SK-N-SH treated with all-trans-retinoic acid at 6 μM for 48 hours (cell line): ENCODE measurements at regions not wholly inside any gene's neighbourhood (a gene's known extent, or its start where the extent isn't known, plus 50 kb on each side); places are given as distances from the start of the nearest gene placed in this dataset.

Experiments
- ATAC-seq: fragments of 200-7000 bp; cut with Tn5 transposase; 3 replicates; pipeline ENCODE4 v1.9.1; 2020; ENCODE audit warnings: mild to moderate bottlenecking, moderate library complexity
- ARNTL ChIP-seq: fragments of 450-650 bp; formaldehyde crosslinking; IDR thresholded peaks from 2 replicates; pipeline ENCODE4 v1.5.0; 2020; ENCODE audit warnings: low read depth, mild to moderate bottlenecking, moderate library complexity, borderline replicate concordance
- BACH2 ChIP-seq: fragments of 250-450 bp; sonication (Bioruptor Pico); IDR thresholded peaks from 2 replicates; pipeline ENCODE4 v1.9.0; 2021; ENCODE audit warnings: mild to moderate bottlenecking, borderline replicate concordance
- CSDC2 ChIP-seq: fragments of 250-450 bp; sonication (Bioruptor Pico); IDR thresholded peaks from 2 replicates; pipeline ENCODE4 v1.5.0; 2020; ENCODE audit warnings: mild to moderate bottlenecking, moderate library complexity
- ESRRG ChIP-seq: fragments of 250-450 bp; sonication (Bioruptor Pico); IDR thresholded peaks from 2 replicates; pipeline ENCODE4 v1.6.1; 2021; ENCODE audit warnings: mild to moderate bottlenecking
- GLIS3 ChIP-seq: fragments of 250-450 bp; sonication (Bioruptor Pico); IDR thresholded peaks from 2 replicates; pipeline ENCODE4 v1.5.0; 2020; ENCODE audit warnings: mild to moderate bottlenecking, moderate library complexity
- ISL1 ChIP-seq: fragments of 250-450 bp; sonication (Bioruptor Pico); IDR thresholded peaks from 2 replicates; pipeline ENCODE4 v2.1.2; 2022; ENCODE audit warnings: mild to moderate bottlenecking, moderate library complexity
- OSR1 ChIP-seq: fragments of 250-450 bp; sonication (Bioruptor Pico); IDR thresholded peaks from 2 replicates; pipeline ENCODE4 v1.8.0; 2022; ENCODE audit warnings: moderate library complexity, mild to moderate bottlenecking, inconsistent platforms
- POU6F1 ChIP-seq: fragments of 250-450 bp; sonication (Bioruptor Pico); IDR thresholded peaks from 2 replicates; pipeline ENCODE4 v1.8.0; 2021; ENCODE audit warnings: low read depth, mild to moderate bottlenecking, moderate library complexity, borderline replicate concordance
- PPARA ChIP-seq: fragments of 250-450 bp; sonication (Bioruptor Pico); IDR thresholded peaks from 2 replicates; pipeline ENCODE4 v1.5.0; 2020; ENCODE audit warnings: mild to moderate bottlenecking, borderline replicate concordance
- RARB ChIP-seq: fragments of 250-450 bp; sonication (Bioruptor Pico); IDR thresholded peaks from 2 replicates; pipeline ENCODE4 v1.8.0; 2021; ENCODE audit warnings: mild to moderate bottlenecking, moderate library complexity
- SNAI2 ChIP-seq: fragments of 250-450 bp; sonication (Bioruptor Pico); IDR thresholded peaks from 2 replicates; pipeline ENCODE4 v1.5.0; 2020; ENCODE audit warnings: mild to moderate bottlenecking, moderate library complexity
- TCF4 ChIP-seq: fragments of 250-450 bp; sonication (Bioruptor Pico); IDR thresholded peaks from 2 replicates; pipeline ENCODE4 v1.8.0; 2021; ENCODE audit warnings: mild to moderate bottlenecking, moderate library complexity, borderline replicate concordance
- TOX ChIP-seq: fragments of 250-450 bp; sonication (Bioruptor Pico); IDR thresholded peaks from 2 replicates; pipeline ENCODE4 v1.8.0; 2021; ENCODE audit warnings: mild to moderate bottlenecking, moderate library complexity, borderline replicate concordance
- ZC3H10 ChIP-seq: fragments of 250-450 bp; sonication (Bioruptor Pico); IDR thresholded peaks from 2 replicates; pipeline ENCODE4 v1.5.1; 2021; ENCODE audit warnings: mild to moderate bottlenecking, moderate library complexity
- ZFP3 ChIP-seq: fragments of 250-450 bp; sonication (Bioruptor Pico); IDR thresholded peaks from 2 replicates; pipeline ENCODE4 v1.5.0; 2020; ENCODE audit warnings: mild to moderate bottlenecking, moderate library complexity
- ZFP30 ChIP-seq: fragments of 450-650 bp; formaldehyde crosslinking; IDR thresholded peaks from 2 replicates; pipeline ENCODE4 v1.5.0; 2022; ENCODE audit warnings: mild to moderate bottlenecking, moderate library complexity
- ZNF565 ChIP-seq: fragments of 450-650 bp; formaldehyde crosslinking; conservative IDR thresholded peaks from 2 replicates; pipeline ENCODE4 v1.5.0; 2020; ENCODE audit warnings: low read depth, mild to moderate bottlenecking, moderate library complexity
- ZNF70 ChIP-seq: fragments of 450-650 bp; formaldehyde crosslinking; IDR thresholded peaks from 2 replicates; pipeline ENCODE4 v1.5.0; 2020; ENCODE audit warnings: mild to moderate bottlenecking, moderate library complexity
- ZNF8 ChIP-seq: fragments of 450-650 bp; formaldehyde crosslinking; IDR thresholded peaks from 2 replicates; pipeline ENCODE4 v1.5.0; 2020; ENCODE audit warnings: mild to moderate bottlenecking, moderate library complexity
- TF ChIP-seq, protein P1 (sequence below): fragments of 250-450 bp; sonication (Bioruptor Pico); IDR thresholded peaks from 2 replicates; pipeline ENCODE4 v1.5.1; 2021; ENCODE audit warnings: mild to moderate bottlenecking, moderate library complexity
- TF ChIP-seq, protein P2 (sequence below): fragments of 250-450 bp; sonication (Bioruptor Pico); IDR thresholded peaks from 2 replicates; pipeline ENCODE4 v1.5.0; 2020; ENCODE audit warnings: mild to moderate bottlenecking, moderate library complexity

DNA sequence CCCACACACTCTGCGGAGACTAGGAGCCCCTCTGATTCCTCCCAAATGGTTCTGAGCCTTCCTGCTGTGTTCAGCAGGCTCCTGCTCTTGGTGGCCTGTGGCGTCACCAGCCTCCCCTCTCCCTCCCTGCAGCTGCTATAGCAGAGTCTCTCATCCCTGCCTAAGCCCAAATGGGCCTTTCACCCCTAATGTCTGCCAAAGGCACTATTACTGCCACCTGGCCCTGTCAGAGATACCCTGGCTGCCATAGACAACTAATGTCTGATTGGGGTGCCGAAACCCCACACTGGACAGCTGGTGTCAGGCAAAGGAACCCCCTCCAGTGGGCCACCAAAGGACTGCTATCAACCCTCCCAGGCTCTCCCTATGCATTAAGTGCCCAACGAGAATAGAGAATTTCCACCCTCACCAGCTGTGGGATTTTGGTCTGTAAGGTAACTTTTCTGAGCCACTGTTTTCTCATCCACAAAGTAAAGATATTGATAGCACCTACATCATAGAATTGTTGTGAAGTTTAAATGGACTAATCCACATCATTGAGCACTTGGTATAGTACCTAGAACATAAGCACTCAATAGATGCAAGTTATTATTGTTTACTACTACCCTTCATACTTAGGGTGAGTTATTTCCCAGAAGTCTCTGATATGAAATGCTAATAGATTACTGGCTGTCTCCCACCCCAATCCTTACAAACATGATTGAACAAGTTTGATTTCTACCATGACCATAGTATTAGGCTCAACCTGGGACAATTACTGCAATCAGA, 421.3 kb downstream of the MID1IP1 start:
- no peak for TF ChIP-seq GLIS3 (CRISPR knock-in tag)
- TF ChIP-seq ZC3H10 = no peak
- TF ChIP-seq PPARA (CRISPR knock-in tag) = no peak
- no peak for TF ChIP-seq ZFP3 (CRISPR knock-in tag)
- no peak for TF ChIP-seq ARNTL (CRISPR knock-in tag)
- TF ChIP-seq, protein P1, sequence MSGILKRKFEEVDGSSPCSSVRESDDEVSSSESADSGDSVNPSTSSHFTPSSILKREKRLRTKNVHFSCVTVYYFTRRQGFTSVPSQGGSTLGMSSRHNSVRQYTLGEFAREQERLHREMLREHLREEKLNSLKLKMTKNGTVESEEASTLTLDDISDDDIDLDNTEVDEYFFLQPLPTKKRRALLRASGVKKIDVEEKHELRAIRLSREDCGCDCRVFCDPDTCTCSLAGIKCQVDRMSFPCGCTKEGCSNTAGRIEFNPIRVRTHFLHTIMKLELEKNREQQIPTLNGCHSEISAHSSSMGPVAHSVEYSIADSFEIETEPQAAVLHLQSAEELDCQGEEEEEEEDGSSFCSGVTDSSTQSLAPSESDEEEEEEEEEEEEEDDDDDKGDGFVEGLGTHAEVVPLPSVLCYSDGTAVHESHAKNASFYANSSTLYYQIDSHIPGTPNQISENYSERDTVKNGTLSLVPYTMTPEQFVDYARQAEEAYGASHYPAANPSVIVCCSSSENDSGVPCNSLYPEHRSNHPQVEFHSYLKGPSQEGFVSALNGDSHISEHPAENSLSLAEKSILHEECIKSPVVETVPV (CRISPR knock-in tag) = no peak
- TF ChIP-seq TOX (CRISPR knock-in tag) = no peak
- TF ChIP-seq POU6F1 (CRISPR knock-in tag) = no peak
- no peak for ATAC-seq

DNA sequence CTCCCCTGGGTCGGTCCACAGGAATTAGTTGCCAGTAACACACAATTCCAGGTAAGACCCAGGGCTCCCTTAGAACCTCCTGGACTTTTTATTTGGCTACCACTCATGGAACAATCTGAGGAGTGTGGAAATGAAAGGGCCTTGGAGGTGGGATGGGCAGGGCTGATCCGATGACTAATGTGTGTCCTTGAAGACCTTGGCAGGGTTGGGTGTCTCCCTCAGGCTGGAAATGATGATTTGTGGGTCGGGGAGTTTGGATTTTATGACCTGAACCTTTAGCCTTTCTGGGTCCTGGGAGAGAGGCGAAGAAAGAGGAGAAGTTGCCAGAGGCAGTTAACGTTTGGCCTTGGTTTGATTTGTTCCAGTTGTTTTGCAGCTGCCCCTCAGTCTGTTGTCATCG, 425.0 kb downstream of the MID1IP1 start:
- TF ChIP-seq ISL1 (CRISPR knock-in tag) = no peak
- TF ChIP-seq ZNF565 = no peak
- TF ChIP-seq, protein P2, sequence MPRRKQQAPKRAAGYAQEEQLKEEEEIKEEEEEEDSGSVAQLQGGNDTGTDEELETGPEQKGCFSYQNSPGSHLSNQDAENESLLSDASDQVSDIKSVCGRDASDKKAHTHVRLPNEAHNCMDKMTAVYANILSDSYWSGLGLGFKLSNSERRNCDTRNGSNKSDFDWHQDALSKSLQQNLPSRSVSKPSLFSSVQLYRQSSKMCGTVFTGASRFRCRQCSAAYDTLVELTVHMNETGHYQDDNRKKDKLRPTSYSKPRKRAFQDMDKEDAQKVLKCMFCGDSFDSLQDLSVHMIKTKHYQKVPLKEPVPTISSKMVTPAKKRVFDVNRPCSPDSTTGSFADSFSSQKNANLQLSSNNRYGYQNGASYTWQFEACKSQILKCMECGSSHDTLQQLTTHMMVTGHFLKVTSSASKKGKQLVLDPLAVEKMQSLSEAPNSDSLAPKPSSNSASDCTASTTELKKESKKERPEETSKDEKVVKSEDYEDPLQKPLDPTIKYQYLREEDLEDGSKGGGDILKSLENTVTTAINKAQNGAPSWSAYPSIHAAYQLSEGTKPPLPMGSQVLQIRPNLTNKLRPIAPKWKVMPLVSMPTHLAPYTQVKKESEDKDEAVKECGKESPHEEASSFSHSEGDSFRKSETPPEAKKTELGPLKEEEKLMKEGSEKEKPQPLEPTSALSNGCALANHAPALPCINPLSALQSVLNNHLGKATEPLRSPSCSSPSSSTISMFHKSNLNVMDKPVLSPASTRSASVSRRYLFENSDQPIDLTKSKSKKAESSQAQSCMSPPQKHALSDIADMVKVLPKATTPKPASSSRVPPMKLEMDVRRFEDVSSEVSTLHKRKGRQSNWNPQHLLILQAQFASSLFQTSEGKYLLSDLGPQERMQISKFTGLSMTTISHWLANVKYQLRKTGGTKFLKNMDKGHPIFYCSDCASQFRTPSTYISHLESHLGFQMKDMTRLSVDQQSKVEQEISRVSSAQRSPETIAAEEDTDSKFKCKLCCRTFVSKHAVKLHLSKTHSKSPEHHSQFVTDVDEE (CRISPR knock-in tag) = no peak
- TF ChIP-seq ZFP3 (CRISPR knock-in tag) = no peak
- TF ChIP-seq CSDC2 (CRISPR knock-in tag) = no peak
- TF ChIP-seq ZC3H10 = no peak
- ATAC-seq = no peak

DNA sequence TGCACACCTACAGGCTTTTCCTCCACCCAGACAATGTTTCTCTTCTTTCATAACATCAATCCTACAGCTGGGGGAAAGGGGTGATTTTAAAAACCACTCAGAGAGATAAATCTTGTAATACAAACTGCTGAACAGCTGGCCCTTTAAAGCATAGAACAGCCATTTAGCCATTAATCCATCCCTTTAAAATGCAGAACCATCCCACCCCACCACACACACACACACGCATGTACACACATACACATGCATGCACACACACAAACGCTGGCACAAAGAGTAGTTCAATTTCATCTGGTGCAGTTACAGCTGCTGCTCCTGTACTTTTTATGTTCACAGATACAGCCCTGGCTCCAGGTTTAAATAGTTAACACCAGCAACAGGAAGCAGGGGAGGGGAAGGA, 426.1 kb downstream of the MID1IP1 start:
- no peak for ATAC-seq
- no peak for TF ChIP-seq POU6F1 (CRISPR knock-in tag)
- no peak for TF ChIP-seq GLIS3 (CRISPR knock-in tag)
- no peak for TF ChIP-seq BACH2
- no peak for TF ChIP-seq PPARA (CRISPR knock-in tag)
- no peak for TF ChIP-seq ZNF70 (CRISPR knock-in tag)
- no peak for TF ChIP-seq RARB (CRISPR knock-in tag)
- TF ChIP-seq ZFP3 (CRISPR knock-in tag) = no peak
- no peak for TF ChIP-seq ZNF8
- no peak for TF ChIP-seq ISL1 (CRISPR knock-in tag)
- TF ChIP-seq ZNF565 = no peak
- TF ChIP-seq ESRRG (CRISPR knock-in tag) = no peak
- no peak for TF ChIP-seq CSDC2 (CRISPR knock-in tag)
- no peak for TF ChIP-seq TOX (CRISPR knock-in tag)
- no peak for TF ChIP-seq ZC3H10
- no peak for TF ChIP-seq ARNTL (CRISPR knock-in tag)
- no peak for TF ChIP-seq TCF4

DNA sequence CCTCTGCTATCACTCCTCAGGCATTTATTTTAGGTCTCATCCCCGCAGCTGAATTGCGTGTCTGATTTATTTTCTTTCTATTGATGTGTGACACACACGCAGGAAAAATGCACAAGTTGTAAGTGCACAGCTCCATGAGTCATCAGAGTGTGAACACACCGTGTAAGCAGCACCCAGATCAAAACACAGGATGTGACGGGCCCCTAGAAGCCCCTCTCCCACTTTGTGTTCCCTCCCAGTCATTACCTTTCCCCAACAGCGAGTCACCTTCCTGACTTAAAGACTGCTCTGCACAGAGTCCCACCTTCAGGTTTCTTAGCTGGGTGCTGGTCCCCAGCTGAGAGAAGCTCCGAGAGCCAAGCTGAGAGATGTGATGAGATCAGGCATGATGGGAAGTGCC, 436.7 kb downstream of the MID1IP1 start:
- ATAC-seq = no peak
- no peak for TF ChIP-seq ZNF565

DNA sequence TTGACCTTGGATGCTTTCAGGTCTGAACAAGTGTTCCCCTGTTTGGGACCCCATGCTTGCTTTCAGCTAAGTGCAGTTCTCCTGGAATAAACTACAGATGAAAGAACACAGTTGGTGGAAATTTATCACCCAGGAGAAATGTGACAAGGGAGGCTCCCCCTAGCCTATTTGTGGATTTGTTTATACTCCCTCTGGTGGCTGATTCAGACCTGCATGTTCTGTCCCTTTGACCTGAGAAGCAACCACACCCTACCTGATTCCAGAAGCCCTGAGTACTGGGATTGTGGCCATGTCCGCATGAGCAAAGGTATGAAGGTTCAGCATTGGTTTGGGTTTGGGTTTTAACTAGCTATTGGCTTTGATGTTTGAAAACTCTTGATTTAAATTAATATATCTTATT, 440.9 kb downstream of the MID1IP1 start:
- peak; percentile 51; the same call in 1 of the 3 replicates for ATAC-seq
- TF ChIP-seq OSR1 (no peak), ARNTL (CRISPR knock-in tag) (no peak), SNAI2 (CRISPR knock-in tag) (no peak), ZNF8 (no peak), ZNF565 (no peak), ZNF70 (CRISPR knock-in tag) (no peak), CSDC2 (CRISPR knock-in tag) (no peak), TCF4 (no peak), TOX (CRISPR knock-in tag) (no peak), ZC3H10 (no peak), ZFP30 (no peak), ISL1 (CRISPR knock-in tag) (no peak)
- TF ChIP-seq, protein P2 (CRISPR knock-in tag) = no peak
